ENCODE measurements at regions not wholly inside any gene's neighbourhood (a gene's known extent, or its start where the extent isn't known, plus 50 kb on each side); places are given as distances from the start of the nearest gene placed in this dataset.

DNA sequence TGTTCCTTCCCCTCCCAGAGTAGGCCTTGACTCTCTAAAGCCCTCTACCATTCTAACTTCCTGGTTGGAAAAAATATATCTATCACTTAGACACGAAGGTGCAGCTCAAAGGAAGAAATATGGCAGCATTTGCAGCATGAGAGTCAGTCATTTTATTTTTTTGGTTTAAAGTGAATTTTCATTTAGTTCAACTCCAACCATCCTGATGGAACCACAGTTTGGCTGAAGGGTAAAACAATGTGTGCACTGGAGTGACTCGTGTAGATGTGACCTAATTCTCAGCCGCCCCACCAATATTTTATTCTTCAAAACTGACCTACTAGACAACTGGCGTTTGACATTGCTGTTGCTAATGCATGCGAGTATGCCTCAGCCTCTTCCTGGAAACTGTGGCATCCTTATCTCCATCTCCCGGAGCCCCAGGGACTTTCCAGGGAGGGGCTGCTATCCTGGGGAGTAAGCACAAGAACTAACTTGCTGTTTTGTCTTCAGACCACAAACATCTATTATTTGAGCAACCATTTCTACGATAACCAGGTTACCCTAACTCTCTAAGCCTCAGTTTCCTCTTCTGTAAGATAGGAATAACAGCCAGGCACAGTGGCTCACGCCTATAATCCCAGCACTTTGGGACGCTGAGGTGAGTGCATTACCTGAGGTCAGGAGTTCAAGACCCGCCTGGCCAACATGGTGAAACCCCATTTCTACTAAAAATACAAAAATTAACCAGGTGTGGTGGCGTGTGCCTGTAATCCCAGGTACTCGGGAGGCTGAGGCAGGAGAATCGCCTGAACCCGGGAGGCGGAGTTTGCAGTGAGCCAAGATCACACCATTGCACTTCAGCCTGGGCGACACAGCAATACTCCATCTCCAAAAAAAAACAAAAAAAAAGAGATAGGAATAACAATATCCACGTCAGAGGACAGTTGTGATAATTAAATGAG is 148.7 kb upstream of the JARID2 start:
- no peak for TF ChIP-seq POLR2A (IDR thresholded peaks at IDR 0.05)
- TF ChIP-seq, protein P1, sequence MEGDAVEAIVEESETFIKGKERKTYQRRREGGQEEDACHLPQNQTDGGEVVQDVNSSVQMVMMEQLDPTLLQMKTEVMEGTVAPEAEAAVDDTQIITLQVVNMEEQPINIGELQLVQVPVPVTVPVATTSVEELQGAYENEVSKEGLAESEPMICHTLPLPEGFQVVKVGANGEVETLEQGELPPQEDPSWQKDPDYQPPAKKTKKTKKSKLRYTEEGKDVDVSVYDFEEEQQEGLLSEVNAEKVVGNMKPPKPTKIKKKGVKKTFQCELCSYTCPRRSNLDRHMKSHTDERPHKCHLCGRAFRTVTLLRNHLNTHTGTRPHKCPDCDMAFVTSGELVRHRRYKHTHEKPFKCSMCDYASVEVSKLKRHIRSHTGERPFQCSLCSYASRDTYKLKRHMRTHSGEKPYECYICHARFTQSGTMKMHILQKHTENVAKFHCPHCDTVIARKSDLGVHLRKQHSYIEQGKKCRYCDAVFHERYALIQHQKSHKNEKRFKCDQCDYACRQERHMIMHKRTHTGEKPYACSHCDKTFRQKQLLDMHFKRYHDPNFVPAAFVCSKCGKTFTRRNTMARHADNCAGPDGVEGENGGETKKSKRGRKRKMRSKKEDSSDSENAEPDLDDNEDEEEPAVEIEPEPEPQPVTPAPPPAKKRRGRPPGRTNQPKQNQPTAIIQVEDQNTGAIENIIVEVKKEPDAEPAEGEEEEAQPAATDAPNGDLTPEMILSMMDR (IDR thresholded peaks at IDR 0.05) = no peak

Data from body of pancreas (tissue), 4 donors.